Gastrocnemius medialis (tissue), 4 donors: ENCODE measurements at regions not wholly inside any gene's neighbourhood (a gene's known extent, or its start where the extent isn't known, plus 50 kb on each side); places are given as distances from the start of the nearest gene placed in this dataset.

Source experiments
- ATAC-seq, 2 donors: fragments of 150-250 bp; one replicate each; pipeline ENCODE4 v1.9.1; 2016
- DNase-seq, 2 donors: peaks; one replicate each; pipeline ENCODE4 v3.0.0-alpha.2; 2019
- H3K27ac ChIP-seq, 4 donors: fragments of 200-600 bp; sonication (generic); 1 replicate in 1 of 4; 2 replicates in 3 of 4; pipeline ENCODE4 v1.5.1; 2016 to 2018; ENCODE audit warnings: mild to moderate bottlenecking in 2 of 4, moderate library complexity in 1 of 4
- H3K27me3 ChIP-seq, 3 donors: fragments of 200-600 bp; sonication (generic) in 2 of 3; 1 replicate in 1 of 3; 2 replicates in 2 of 3; pipeline versions ENCODE4 v1.5.1 to v1.6.0; 2016 to 2019; ENCODE audit warnings: mild to moderate bottlenecking in 1 of 3, moderate library complexity in 1 of 3
- H3K36me3 ChIP-seq, 2 donors: fragments of 200-600 bp; sonication (generic) in 1 of 2; one replicate each; pipeline ENCODE4 v1.5.1; 2017 to 2018
- H3K4me1 ChIP-seq, 2 donors: fragments of 200-600 bp; sonication (generic) in 1 of 2; one replicate each; pipeline ENCODE4 v1.5.1; 2016 to 2017; ENCODE audit warnings: mild to moderate bottlenecking in 2 of 2
- H3K4me3 ChIP-seq, 4 donors: fragments of 200-600 bp; sonication (generic) in 3 of 4; 1 replicate in 1 of 4; 2 replicates in 3 of 4; pipeline ENCODE4 v1.5.1; 2016 to 2019; ENCODE audit warnings: mild to moderate bottlenecking in 2 of 4
- H3K9me3 ChIP-seq, 3 donors: fragments of 200-600 bp; sonication (generic) in 2 of 3; 1 replicate in 1 of 3; 2 replicates in 2 of 3; pipeline ENCODE4 v1.5.1; 2016 to 2019
- CTCF ChIP-seq, 5 experiments: fragments of 450-650 bp in 3 of 5; fragments of 200-600 bp in 2 of 5; sonication (generic) in 2 of 5; IDR thresholded peaks in 4 of 5; conservative IDR thresholded peaks in 1 of 5; 1 replicate in 4 of 5; 2 replicates in 1 of 5; pipeline ENCODE4 v1.5.1; 2016 to 2019; ENCODE audit warnings: antibody characterized with exemption in 5 of 5, mild to moderate bottlenecking in 3 of 5, moderate library complexity in 3 of 5
- POLR2A ChIP-seq, 2 donors: fragments of 450-650 bp; IDR thresholded peaks; one replicate each; pipeline ENCODE4 v1.6.1; 2017; ENCODE audit warnings: antibody characterized with exemption in 2 of 2, mild to moderate bottlenecking in 2 of 2, moderate library complexity in 2 of 2
- in situ Hi-C, 4 donors: fragments of 200-750 bp; cut with MboI; loops; one replicate each; pipeline versions ENCODE4 v1.15.0 to v1.8.0; 2017; ENCODE audit warnings: low sequenced_read_pairs in 4 of 4
- intact Hi-C: fragments of 100-400 bp; cut with DNase I; formaldehyde crosslinking; loops from one replicate; pipeline ENCODE4 v1.15.1; 2023; ENCODE audit warnings: low total_unique reads

- ATAC-seq (no peak), DNase-seq (no peak)
- in situ Hi-C loops (no loop called here), intact Hi-C loops (loop anchor here (5.0 kb wide), 1 partner anchor 235 kb away; no protein-coding TSS in a partner anchor)
- TF ChIP-seq POLR2A (IDR thresholded peaks at IDR 0.05) (no peak), CTCF (IDR thresholded peaks at IDR 0.05 in 4 of 5, conservative IDR thresholded peaks at IDR 0.05 in 1 of 5) (no peak)
- H3K9me3 ChIP-seq, result no peaks in the 10 kb centered on the region
- H3K36me3 ChIP-seq, result no peaks in the 10 kb centered on the region
- H3K4me3 ChIP-seq, result no peak overlapping the region
- peaks cover 17 to 22% of the 10 kb centered on the region in 2 donors for H3K4me1 ChIP-seq
- H3K27ac ChIP-seq, result no peak overlapping the region
- no peaks in the 10 kb centered on the region for H3K27me3 ChIP-seq
These were observed 241.4 kb upstream of the SOX4 start for GRCh38 chr6:21352131-21352530.

DNA sequence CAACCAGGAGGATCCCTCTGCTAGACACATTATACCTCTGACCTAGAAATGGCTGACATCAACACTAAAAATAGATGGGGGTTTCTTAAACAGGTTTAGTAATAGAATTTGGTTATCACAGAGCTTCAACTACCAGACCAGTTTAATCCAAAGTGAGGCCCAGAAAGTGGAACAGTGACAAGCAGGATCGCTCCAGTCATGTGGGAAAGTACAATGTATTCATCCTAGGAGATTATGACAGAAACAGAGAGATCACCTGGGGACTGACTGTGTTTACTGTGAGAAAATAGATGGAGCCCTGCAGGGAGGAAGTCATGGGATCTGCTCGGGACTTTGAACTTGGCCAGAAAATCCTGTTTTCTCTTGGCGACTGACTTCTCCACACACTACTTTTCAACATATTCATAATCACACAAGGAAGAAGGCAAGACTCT lies 238.7 kb upstream of the SOX4 start:
- ATAC-seq, result peak; percentile 95 to 96
- H3K4me1 ChIP-seq, result peaks cover 7 to 9% of the 10 kb centered on the region in 2 donors

DNA sequence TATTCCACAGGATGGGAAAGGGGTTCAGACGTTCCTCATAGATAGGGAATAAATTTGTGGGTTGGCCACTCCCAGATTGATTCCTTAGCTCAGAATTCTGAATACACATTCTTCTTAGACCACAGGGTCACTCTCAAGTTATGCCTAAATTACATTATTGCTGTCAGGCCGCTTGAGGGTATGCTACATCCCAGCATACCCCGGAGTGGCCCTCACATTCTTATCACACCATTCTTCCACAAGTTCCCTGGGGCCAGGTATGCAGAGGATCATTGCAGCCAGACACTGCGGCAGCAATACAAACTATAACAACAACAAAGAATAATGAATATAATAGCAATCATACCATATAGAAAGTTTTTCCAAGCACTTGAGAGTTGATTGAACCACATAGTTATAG lies 237.9 kb upstream of the SOX4 start:
- H3K27me3 ChIP-seq, result no peaks in the 10 kb centered on the region
- no peak overlapping the region for H3K4me3 ChIP-seq
- H3K4me1 ChIP-seq, result peaks cover 7 to 9% of the 10 kb centered on the region in 2 donors
- no peaks in the 10 kb centered on the region for H3K36me3 ChIP-seq
- DNase-seq, result no peak
- H3K9me3 ChIP-seq, result no peaks in the 10 kb centered on the region
- intact Hi-C loops (no loop called here), in situ Hi-C loops (no loop called here)
- peak overlapping the region; percentile 66 to 76 (median 73) for H3K27ac ChIP-seq
- TF ChIP-seq CTCF (IDR thresholded peaks at IDR 0.05 in 4 of 5, conservative IDR thresholded peaks at IDR 0.05 in 1 of 5) (no peak), POLR2A (IDR thresholded peaks at IDR 0.05) (no peak)
- ATAC-seq, result no peak

More for the DNA sequence above, 238.7 kb upstream of the SOX4 start:
- peak; percentile 20 to 25 for DNase-seq
- no peaks in the 10 kb centered on the region for H3K27me3 ChIP-seq
- H3K27ac ChIP-seq, result peak overlapping the region; percentile 66 to 76 (median 73)
- H3K9me3 ChIP-seq, result no peaks in the 10 kb centered on the region
- H3K36me3 ChIP-seq, result no peaks in the 10 kb centered on the region
- H3K4me3 ChIP-seq, result peak overlapping the region in 1 of 4 donors; percentile 25
- no peak for TF ChIP-seq CTCF (IDR thresholded peaks at IDR 0.05 in 4 of 5, conservative IDR thresholded peaks at IDR 0.05 in 1 of 5)
- TF ChIP-seq POLR2A (IDR thresholded peaks at IDR 0.05), result no peak
- in situ Hi-C loops (no loop called here), intact Hi-C loops (loop anchor here (5.0 kb wide), 1 partner anchor 232 kb away; no protein-coding TSS in a partner anchor)

DNA sequence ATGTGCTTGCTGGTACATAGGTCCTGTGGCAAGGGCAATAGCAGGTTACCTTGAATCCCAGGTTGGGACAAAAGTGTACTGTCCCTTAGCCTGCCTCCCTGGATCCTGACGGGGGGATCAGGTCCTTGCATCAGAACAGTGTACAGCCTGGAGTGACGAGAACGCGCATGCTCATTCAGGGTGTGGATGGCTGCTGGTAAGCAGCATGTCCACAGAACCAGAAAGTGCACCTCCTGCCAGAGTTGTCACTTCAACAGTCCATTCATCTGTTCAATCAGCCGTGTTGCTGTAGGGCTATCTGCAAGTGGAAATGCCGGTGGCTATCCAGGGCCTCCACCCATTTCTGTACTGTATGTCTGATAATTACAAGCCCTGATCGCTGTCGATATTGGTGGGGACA lies 236.3 kb upstream of the SOX4 start:
- no peaks in the 10 kb centered on the region for H3K27me3 ChIP-seq
- DNase-seq, result no peak
- TF ChIP-seq POLR2A (IDR thresholded peaks at IDR 0.05) (no peak), CTCF (IDR thresholded peaks at IDR 0.05 in 4 of 5, conservative IDR thresholded peaks at IDR 0.05 in 1 of 5) (no peak)
- H3K36me3 ChIP-seq, result no peaks in the 10 kb centered on the region
- no peak overlapping the region for H3K27ac ChIP-seq
- no peak for ATAC-seq
- H3K4me3 ChIP-seq, result no peak overlapping the region
- no peaks in the 10 kb centered on the region for H3K9me3 ChIP-seq
- in situ Hi-C loops (no loop called here), intact Hi-C loops (no loop called here)
- peaks cover 7 to 9% of the 10 kb centered on the region in 2 donors for H3K4me1 ChIP-seq

GRCh38 chr6:21359926-21360325 lies 233.6 kb upstream of the SOX4 start:
- in situ Hi-C loops (no loop called here), intact Hi-C loops (no loop called here)
- Histone ChIP-seq H3K36me3 (no peaks in the 10 kb centered on the region), H3K9me3 (no peaks in the 10 kb centered on the region), H3K4me3 (no peak overlapping the region), H3K4me1 (peaks cover under 1 to 6% of the 10 kb centered on the region in 2 donors), H3K27me3 (no peaks in the 10 kb centered on the region), H3K27ac (no peak overlapping the region)
- no peak for DNase-seq
- TF ChIP-seq CTCF (IDR thresholded peaks at IDR 0.05 in 4 of 5, conservative IDR thresholded peaks at IDR 0.05 in 1 of 5) (no peak), POLR2A (IDR thresholded peaks at IDR 0.05) (no peak)
- no peak for ATAC-seq
